DMS153 treated with DMSO at 0.1 percent for 48 hours (cell line): ENCODE measurements at regions not wholly inside any gene's neighbourhood (a gene's known extent, or its start where the extent isn't known, plus 50 kb on each side); places are given as distances from the start of the nearest gene placed in this dataset.

Experiments
- DNase-seq: peaks from one replicate; lab custom pipeline; 2025; ENCODE audit not compliant: unreplicated experiment; lab: John Stamatoyannopoulos, UW

- DNase-seq, result no peak
Measured at GRCh38 chr10:70939441-70940003, 51.2 kb upstream of the PCBD1 start.

GRCh38 chr10:70940834-70941568 lies 52.6 kb upstream of the PCBD1 start:
- DNase-seq, result no peak

- no peak for DNase-seq
Measured at GRCh38 chr10:70942125-70942524, 53.8 kb upstream of the PCBD1 start.

- no peak for DNase-seq
Measured at GRCh38 chr10:70942725-70943124, 54.4 kb upstream of the PCBD1 start.

- DNase-seq, result no peak
Measured at GRCh38 chr10:70943249-70943648, 54.9 kb upstream of the PCBD1 start.

GRCh38 chr10:70943841-70944466 lies 55.6 kb upstream of the PCBD1 start:
- no peak for DNase-seq

- no peak for DNase-seq
Measured at GRCh38 chr10:70950037-70950436, 61.7 kb upstream of the PCBD1 start.

- no peak for DNase-seq
Measured at GRCh38 chr10:70950801-70951200, 62.4 kb upstream of the PCBD1 start.

GRCh38 chr10:70952401-70952800 lies 64.0 kb upstream of the PCBD1 start:
- DNase-seq, result no peak

- no peak for DNase-seq
Measured at GRCh38 chr10:70952921-70953320, 64.6 kb upstream of the PCBD1 start.

- no peak for DNase-seq
Measured at GRCh38 chr10:70954381-70955176, 66.2 kb upstream of the PCBD1 start.

GRCh38 chr10:70956029-70956759 lies 67.8 kb upstream of the PCBD1 start:
- DNase-seq, result no peak

- DNase-seq, result no peak
Measured at GRCh38 chr10:70958396-70958795, 70.0 kb upstream of the PCBD1 start.

GRCh38 chr10:70960316-70960715 lies 72.0 kb upstream of the PCBD1 start:
- no peak for DNase-seq

GRCh38 chr10:70960783-70961570 lies 72.6 kb upstream of the PCBD1 start:
- no peak for DNase-seq

GRCh38 chr10:70962686-70963085 lies 74.3 kb upstream of the PCBD1 start:
- no peak for DNase-seq

- no peak for DNase-seq
Measured at GRCh38 chr10:70963271-70963670, 74.9 kb upstream of the PCBD1 start.

GRCh38 chr10:70964245-70964644 lies 75.9 kb upstream of the PCBD1 start:
- no peak for DNase-seq

- no peak for DNase-seq
Measured at GRCh38 chr10:70964881-70965280, 76.5 kb upstream of the PCBD1 start.

GRCh38 chr10:70965566-70965965 lies 77.2 kb upstream of the PCBD1 start:
- no peak for DNase-seq
